AG04450 (cell line): ENCODE measurements at regions not wholly inside any gene's neighbourhood (a gene's known extent, or its start where the extent isn't known, plus 50 kb on each side); places are given as distances from the start of the nearest gene placed in this dataset.

Source experiments
- CTCF ChIA-PET: fragments of 300-600, 350-600 bp; formaldehyde crosslinking; extraction: SDS; loops from one replicate; lab custom pipeline; 2022; ENCODE audit warnings: antibody characterized with exemption, inconsistent platforms; lab: Charles Lee
- POLR2A ChIA-PET: fragments of 350-600 bp; formaldehyde crosslinking; extraction: SDS; loops from one replicate; lab custom pipeline; 2021; ENCODE audit warnings: antibody characterized with exemption, inconsistent platforms; lab: Yijun Ruan, JAX
- DNase-seq: peaks from one replicate; pipeline ENCODE4 v3.0.0-alpha.2; 2011; ENCODE audit warnings: low read depth, low spot score
- H3K27ac ChIP-seq: one replicate; pipeline ENCODE4 v1.5.1; 2012; ENCODE audit warnings: low read depth, low read length, control low read depth
- H3K27me3 ChIP-seq: one replicate; pipeline ENCODE4 v1.6.0; 2012; ENCODE audit warnings: low read length; ENCODE audit not compliant: control insufficient read depth, insufficient read depth
- H3K4me3 ChIP-seq: 2 replicates; pipeline ENCODE4 v1.5.1; 2011; ENCODE audit warnings: mild to moderate bottlenecking, low read depth, low read length, control low read depth
- H3K9me3 ChIP-seq: 2 replicates; pipeline ENCODE4 v1.5.1; 2012; ENCODE audit warnings: low read length; ENCODE audit not compliant: control insufficient read depth, insufficient read depth
- TF ChIP-seq, protein P1 (sequence below): IDR thresholded peaks from 2 replicates; pipeline ENCODE4 v1.5.1; 2011; ENCODE audit warnings: low read depth, low read length, control low read depth, inconsistent platforms

DNA sequence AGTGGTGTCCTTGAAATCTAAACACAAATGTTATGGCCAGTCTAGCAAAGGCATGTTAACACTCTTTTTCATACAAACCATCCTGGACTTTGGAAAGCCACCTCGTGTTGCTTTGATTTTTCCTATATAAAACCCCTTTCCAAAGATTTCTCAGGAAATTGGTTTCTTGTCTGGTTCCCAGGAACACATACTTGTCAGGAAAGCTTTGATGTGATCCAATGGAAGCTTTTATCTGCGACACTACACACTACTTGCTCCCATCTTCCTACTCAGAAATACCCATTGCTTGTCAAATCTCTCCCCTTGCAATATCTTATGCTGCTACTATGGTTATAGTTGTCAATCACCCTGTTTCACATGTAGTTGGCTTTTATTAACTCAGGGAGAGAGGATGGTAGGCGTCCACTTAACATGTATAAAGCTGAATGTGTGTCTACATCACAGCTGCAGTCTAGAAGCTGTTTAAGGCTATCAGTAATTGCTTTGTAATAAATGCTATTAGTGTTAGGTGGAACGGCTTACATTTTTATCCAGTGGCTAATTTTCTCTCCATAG lies 189.6 kb downstream of the GPAM start:
- Histone ChIP-seq H3K9me3 (peaks cover 18% of the 10 kb centered on the region), H3K27me3 (no peaks in the 10 kb centered on the region), H3K27ac (no peak overlapping the region), H3K4me3 (no peak overlapping the region)
- ChIA-PET CTCF (no interaction called here), POLR2A (no interaction called here)
- TF ChIP-seq, protein P1, sequence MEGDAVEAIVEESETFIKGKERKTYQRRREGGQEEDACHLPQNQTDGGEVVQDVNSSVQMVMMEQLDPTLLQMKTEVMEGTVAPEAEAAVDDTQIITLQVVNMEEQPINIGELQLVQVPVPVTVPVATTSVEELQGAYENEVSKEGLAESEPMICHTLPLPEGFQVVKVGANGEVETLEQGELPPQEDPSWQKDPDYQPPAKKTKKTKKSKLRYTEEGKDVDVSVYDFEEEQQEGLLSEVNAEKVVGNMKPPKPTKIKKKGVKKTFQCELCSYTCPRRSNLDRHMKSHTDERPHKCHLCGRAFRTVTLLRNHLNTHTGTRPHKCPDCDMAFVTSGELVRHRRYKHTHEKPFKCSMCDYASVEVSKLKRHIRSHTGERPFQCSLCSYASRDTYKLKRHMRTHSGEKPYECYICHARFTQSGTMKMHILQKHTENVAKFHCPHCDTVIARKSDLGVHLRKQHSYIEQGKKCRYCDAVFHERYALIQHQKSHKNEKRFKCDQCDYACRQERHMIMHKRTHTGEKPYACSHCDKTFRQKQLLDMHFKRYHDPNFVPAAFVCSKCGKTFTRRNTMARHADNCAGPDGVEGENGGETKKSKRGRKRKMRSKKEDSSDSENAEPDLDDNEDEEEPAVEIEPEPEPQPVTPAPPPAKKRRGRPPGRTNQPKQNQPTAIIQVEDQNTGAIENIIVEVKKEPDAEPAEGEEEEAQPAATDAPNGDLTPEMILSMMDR, result no peak
- DNase-seq, result no peak

DNA sequence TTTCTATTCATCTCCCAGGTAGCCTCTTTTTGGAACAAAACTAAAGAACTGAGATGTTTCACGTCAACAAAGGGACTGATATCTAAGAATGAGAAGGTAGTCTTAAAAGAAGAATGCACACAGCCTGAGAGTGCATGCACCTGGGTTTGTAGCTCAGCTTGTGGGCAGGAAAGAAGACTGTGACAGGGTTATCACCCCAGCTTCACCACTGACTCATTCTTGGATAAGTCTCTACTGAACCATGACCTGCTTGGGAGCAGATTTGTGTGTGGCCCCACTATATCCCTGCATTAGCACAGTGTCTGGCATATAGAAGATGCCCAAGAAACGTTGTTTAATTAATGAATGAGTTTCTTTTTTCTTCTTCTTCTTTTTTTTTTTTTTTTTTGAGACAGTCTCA lies 187.5 kb downstream of the GPAM start:
- Histone ChIP-seq H3K4me3 (no peak overlapping the region), H3K9me3 (peaks cover 19% of the 10 kb centered on the region; the same call in 1 of the 2 replicates), H3K27me3 (no peaks in the 10 kb centered on the region), H3K27ac (no peak overlapping the region)
- ChIA-PET CTCF (no interaction called here), POLR2A (no interaction called here)
- no peak for DNase-seq
- TF ChIP-seq, protein P1, result no peak

DNA sequence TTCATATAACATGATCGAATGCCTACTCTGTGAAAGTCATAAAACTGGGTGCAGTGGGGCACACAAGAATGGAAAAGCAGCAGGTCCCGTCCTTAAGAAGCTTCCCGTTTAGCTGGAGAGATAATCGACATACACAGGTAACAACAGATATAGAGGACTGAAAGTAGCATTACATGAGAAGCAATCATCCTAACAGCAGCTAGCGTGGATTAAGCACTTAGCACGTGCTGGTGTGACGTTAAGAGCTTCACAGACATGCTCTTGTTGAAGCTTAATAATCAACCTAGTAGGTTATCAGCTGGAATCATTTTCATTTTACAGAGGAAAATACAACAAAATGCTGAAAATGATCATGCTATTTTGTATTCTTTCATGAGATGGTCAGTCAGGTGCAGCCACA lies 184.8 kb downstream of the GPAM start:
- TF ChIP-seq, protein P1, result no peak
- Histone ChIP-seq H3K27me3 (no peaks in the 10 kb centered on the region), H3K4me3 (no peak overlapping the region), H3K27ac (no peak overlapping the region), H3K9me3 (peaks cover 15% of the 10 kb centered on the region; the same call in 1 of the 2 replicates)
- CTCF ChIA-PET, result no interaction called here
- DNase-seq, result no peak
- POLR2A ChIA-PET, result no interaction called here

DNA sequence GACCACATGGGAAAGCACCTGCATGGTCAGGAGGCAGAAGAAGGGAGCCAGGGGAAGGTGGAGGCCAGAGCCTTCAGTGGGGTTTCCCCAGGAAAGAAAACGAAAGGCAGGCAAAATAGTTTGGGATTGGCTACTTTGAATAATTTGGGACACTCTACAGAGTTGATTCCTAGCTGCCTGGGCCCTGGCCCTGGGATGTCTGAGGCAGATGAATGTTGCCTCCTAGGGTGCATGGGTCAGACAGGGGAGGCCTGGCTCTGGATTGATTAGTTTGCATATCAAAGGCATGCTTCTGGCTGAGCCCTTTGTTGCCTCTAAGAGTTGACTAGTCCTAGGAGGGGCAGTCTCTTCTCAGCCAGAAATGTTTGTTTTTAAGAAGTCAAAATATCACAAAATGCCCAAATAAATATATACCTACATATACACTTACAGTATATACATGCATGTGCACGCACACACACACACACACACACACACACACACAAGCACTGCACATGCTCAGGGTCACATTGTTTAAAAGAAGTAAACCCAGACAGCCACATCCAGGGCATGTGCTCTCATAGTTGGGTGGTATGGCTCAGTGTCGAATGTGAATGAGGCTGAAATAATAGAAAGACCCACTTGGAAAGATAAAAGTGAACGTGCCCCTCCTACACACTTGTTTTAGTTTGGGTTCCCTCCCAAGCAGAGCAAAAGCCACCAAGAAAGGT lies 184.2 kb downstream of the GPAM start:
- H3K27me3 ChIP-seq, result no peaks in the 10 kb centered on the region
- H3K27ac ChIP-seq, result no peak overlapping the region
- DNase-seq, result no peak
- TF ChIP-seq, protein P1, result no peak
- no peak overlapping the region for H3K4me3 ChIP-seq
- ChIA-PET CTCF (no interaction called here), POLR2A (no interaction called here)
- H3K9me3 ChIP-seq, result peaks cover 20% of the 10 kb centered on the region; the same call in 1 of the 2 replicates

DNA sequence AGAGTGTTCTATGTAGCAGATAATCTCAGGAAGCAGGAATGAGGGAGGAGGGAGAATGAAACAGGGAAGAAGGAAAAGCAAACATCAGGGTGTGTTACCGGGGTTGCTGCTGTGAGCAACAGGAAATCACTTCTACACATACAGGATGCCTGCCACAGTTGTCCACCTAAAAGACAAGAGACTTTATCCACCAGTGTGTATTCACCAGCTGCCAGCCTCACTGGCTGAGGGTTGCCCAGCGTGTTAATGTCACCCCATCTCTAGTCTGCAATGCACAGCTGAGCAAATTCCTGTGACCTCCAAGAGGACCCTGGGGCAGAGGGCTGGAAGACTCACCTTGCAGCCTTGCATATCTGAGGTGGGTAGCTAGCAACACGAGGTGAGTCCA lies 183.7 kb downstream of the GPAM start:
- peaks cover 21% of the 10 kb centered on the region; the same call in 1 of the 2 replicates for H3K9me3 ChIP-seq
- ChIA-PET POLR2A (no interaction called here), CTCF (no interaction called here)
- no peak for DNase-seq
- H3K27ac ChIP-seq, result no peak overlapping the region
- no peak overlapping the region for H3K4me3 ChIP-seq
- no peaks in the 10 kb centered on the region for H3K27me3 ChIP-seq
- TF ChIP-seq, protein P1, result no peak
